ENCODE measurements at regions not wholly inside any gene's neighbourhood (a gene's known extent, or its start where the extent isn't known, plus 50 kb on each side); places are given as distances from the start of the nearest gene placed in this dataset.

DNA sequence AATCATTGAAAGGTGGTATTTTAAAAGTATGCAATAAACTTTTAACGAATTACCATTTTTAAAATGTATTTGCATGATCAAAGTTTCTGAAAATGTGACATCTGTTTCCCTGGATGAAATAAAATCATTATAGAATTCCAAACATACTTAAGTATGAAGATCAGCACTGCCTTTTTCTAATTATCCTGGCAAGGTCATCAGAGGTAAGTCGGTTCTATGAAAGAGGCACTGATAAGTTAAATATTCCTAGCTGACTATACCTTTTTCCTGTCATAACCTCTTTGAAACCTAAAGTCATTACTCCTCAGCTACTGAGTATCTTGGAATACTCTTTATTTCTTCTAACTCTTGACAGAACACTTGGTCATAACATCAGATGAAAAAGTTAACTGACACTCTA, 406.1 kb upstream of the ALCAM start:
- Histone ChIP-seq H3K79me2 (ENCODE audit: control insufficient read depth in 1 of 2, insufficient read depth in 2 of 2, low read length in 2 of 2) (no peaks in the 10 kb centered on the region), H2BK15ac (ENCODE audit: low read length) (no peak overlapping the region), H2BK120ac (replicated peaks; ENCODE audit: low read depth, low read length) (no peak overlapping the region), H4K20me1 (replicated peaks in 1 of 2; ENCODE audit: control insufficient read depth in 1 of 2, insufficient read depth in 2 of 2, low read length in 2 of 2) (no peaks in the 10 kb centered on the region), H3K23me2 (ENCODE audit: low read depth, low read length) (no peaks in the 10 kb centered on the region), H2AFZ (ENCODE audit: low read length) (no peak overlapping the region), H3K4me3 (ENCODE audit: extremely low read depth in 1 of 4, insufficient read depth in 2 of 4, low read depth in 3 of 4, low read length in 4 of 4) (peak overlapping the region in 1 of 4 experiments; percentile 12; a peak in 1 of 8 replicates), H4K8ac (ENCODE audit: extremely low read depth, insufficient read depth, low read length) (no peak overlapping the region), H3K4me2 (ENCODE audit: insufficient read depth in 1 of 2, low read depth in 2 of 2, low read length in 2 of 2) (no peak overlapping the region), H3K14ac (ENCODE audit: insufficient read length) (no peak overlapping the region), H2BK20ac (ENCODE audit: low read length) (no peak overlapping the region), H3K23ac (ENCODE audit: insufficient read length) (no peak overlapping the region), H3K18ac (ENCODE audit: extremely low read depth, low read length) (no peak overlapping the region), H2AK5ac (ENCODE audit: low read depth, low read length) (no peak overlapping the region), H3K36me3 (ENCODE audit: control insufficient read depth in 2 of 4, insufficient read depth in 4 of 4, low read length in 3 of 4) (no peaks in the 10 kb centered on the region), H3K79me1 (ENCODE audit: low read depth, low read length) (no peaks in the 10 kb centered on the region), H3K4me1 (replicated peaks in 1 of 4; ENCODE audit: control insufficient read depth in 3 of 4, insufficient read depth in 4 of 4, low read length in 3 of 4) (peaks cover 0 to 6% (median 4%) of the 10 kb centered on the region in 4 experiments; a peak in 5 of 7 replicates), H3K27ac (ENCODE audit: low read depth, low read length) (no peak overlapping the region), H3K56ac (replicated peaks; ENCODE audit: insufficient read length, low read depth, low read length) (no peak overlapping the region), H4K5ac (ENCODE audit: insufficient read length, low read depth, low read length) (no peak overlapping the region), H3K27me3 (replicated peaks in 1 of 4; ENCODE audit: control insufficient read depth in 3 of 4, extremely low read depth in 1 of 4, insufficient read depth in 3 of 4, low read length in 3 of 4) (no peaks in the 10 kb centered on the region), H3K4ac (replicated peaks; ENCODE audit: insufficient read length, low read depth, low read length) (no peak overlapping the region), H3K9ac (replicated peaks in 1 of 4; ENCODE audit: extremely low read depth in 1 of 4, low read depth in 3 of 4, low read length in 3 of 4) (no peak overlapping the region), H2BK12ac (ENCODE audit: low read depth, low read length) (no peak overlapping the region), H4K91ac (replicated peaks; ENCODE audit: insufficient read length, low read length) (no peak overlapping the region), H2BK5ac (ENCODE audit: low read depth, low read length) (no peak overlapping the region), H3K9me3 (ENCODE audit: insufficient read depth in 2 of 2, low read depth in 1 of 2, low read length in 1 of 2) (no peaks in the 10 kb centered on the region)
- no peak for FAIRE-seq
- 54% methylated on average over 2 of the region's 2 CpGs; no CpG with 5 or more reads in 1 of the 2 experiments for WGBS, 2 experiments (ENCODE audit: extremely low coverage in 1 of 2, insufficient coverage in 1 of 2, insufficient read length in 1 of 2, insufficient replicate concordance in 2 of 2, low coverage in 1 of 2, low lambda C conversion rate in 2 of 2, missing lambda C conversion rate in 1 of 2)
- DNase-seq (ENCODE audit: low read depth in 1 of 2, low spot score in 2 of 2) = no peak
- ChIA-PET CTCF (ENCODE audit: partially characterized antibody) (no interaction called here), POLR2A (ENCODE audit: partially characterized antibody) (no interaction called here)
- no peak for TF ChIP-seq BACH1 (IDR thresholded peaks at IDR 0.05; ENCODE audit: low read length)
- TF ChIP-seq, protein P1, sequence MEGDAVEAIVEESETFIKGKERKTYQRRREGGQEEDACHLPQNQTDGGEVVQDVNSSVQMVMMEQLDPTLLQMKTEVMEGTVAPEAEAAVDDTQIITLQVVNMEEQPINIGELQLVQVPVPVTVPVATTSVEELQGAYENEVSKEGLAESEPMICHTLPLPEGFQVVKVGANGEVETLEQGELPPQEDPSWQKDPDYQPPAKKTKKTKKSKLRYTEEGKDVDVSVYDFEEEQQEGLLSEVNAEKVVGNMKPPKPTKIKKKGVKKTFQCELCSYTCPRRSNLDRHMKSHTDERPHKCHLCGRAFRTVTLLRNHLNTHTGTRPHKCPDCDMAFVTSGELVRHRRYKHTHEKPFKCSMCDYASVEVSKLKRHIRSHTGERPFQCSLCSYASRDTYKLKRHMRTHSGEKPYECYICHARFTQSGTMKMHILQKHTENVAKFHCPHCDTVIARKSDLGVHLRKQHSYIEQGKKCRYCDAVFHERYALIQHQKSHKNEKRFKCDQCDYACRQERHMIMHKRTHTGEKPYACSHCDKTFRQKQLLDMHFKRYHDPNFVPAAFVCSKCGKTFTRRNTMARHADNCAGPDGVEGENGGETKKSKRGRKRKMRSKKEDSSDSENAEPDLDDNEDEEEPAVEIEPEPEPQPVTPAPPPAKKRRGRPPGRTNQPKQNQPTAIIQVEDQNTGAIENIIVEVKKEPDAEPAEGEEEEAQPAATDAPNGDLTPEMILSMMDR (IDR thresholded peaks at IDR 0.05; ENCODE audit: control extremely low read depth in 1 of 3, insufficient read depth in 1 of 3, low read depth in 1 of 3, low read length in 3 of 3) = no peak
- TF ChIP-seq TBP (IDR thresholded peaks at IDR 0.05; ENCODE audit: low read depth, low read length) = no peak
- TF ChIP-seq JUN (IDR thresholded peaks at IDR 0.05; ENCODE audit: low read depth, low read length) = no peak
- no peak for TF ChIP-seq TAF1 (IDR thresholded peaks at IDR 0.05; ENCODE audit: low read depth, low read length)
- TF ChIP-seq JUND (IDR thresholded peaks at IDR 0.05; ENCODE audit: low read length) = no peak
- no peak for TF ChIP-seq NRF1 (IDR thresholded peaks at IDR 0.05; ENCODE audit: low read depth, low read length)
- TF ChIP-seq SAP30 (IDR thresholded peaks at IDR 0.05; ENCODE audit: insufficient read depth, insufficient replicate concordance, low read length) = no peak
- TF ChIP-seq CHD2 (IDR thresholded peaks at IDR 0.05; ENCODE audit: low read length) = no peak
- TF ChIP-seq POLR2AphosphoS5 (IDR thresholded peaks at IDR 0.05; ENCODE audit: low read depth, low read length) = no peak
- TF ChIP-seq, protein P2, sequence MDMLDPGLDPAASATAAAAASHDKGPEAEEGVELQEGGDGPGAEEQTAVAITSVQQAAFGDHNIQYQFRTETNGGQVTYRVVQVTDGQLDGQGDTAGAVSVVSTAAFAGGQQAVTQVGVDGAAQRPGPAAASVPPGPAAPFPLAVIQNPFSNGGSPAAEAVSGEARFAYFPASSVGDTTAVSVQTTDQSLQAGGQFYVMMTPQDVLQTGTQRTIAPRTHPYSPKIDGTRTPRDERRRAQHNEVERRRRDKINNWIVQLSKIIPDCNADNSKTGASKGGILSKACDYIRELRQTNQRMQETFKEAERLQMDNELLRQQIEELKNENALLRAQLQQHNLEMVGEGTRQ (IDR thresholded peaks at IDR 0.05; ENCODE audit: low read length) = no peak
- TF ChIP-seq EZH2 (IDR thresholded peaks at IDR 0.05; ENCODE audit: low read depth, low read length, severe bottlenecking) = no peak
